Neural crest cell (in vitro differentiated cells): ENCODE measurements at regions not wholly inside any gene's neighbourhood (a gene's known extent, or its start where the extent isn't known, plus 50 kb on each side); places are given as distances from the start of the nearest gene placed in this dataset.

ENCODE experiments used
- DNase-seq: peaks from one replicate; pipeline ENCODE4 v3.0.0; 2021; ENCODE audit warnings: low read depth, mixed read lengths, low spot score
- H3K27ac Mint-ChIP-seq: one replicate; pipeline ENCODE4 v1.8.0; 2021; ENCODE audit warnings: mild to moderate bottlenecking, mixed read lengths; ENCODE audit not compliant: unreplicated experiment
- H3K27me3 Mint-ChIP-seq: 2 replicates; pipeline ENCODE4 v1.8.0; 2021; ENCODE audit warnings: low read depth, mild to moderate bottlenecking, mixed read lengths
- H3K36me3 Mint-ChIP-seq: 2 replicates; pipeline ENCODE4 v1.8.0; 2021; ENCODE audit warnings: low read depth, mild to moderate bottlenecking, mixed read lengths
- H3K4me1 Mint-ChIP-seq: 2 replicates; pipeline ENCODE4 v1.8.0; 2021; ENCODE audit warnings: mixed read lengths
- H3K4me3 Mint-ChIP-seq: one replicate; pipeline ENCODE4 v1.8.0; 2021; ENCODE audit warnings: mild to moderate bottlenecking, mixed read lengths
- H3K9me3 Mint-ChIP-seq: 2 replicates; pipeline ENCODE4 v1.8.0; 2021; ENCODE audit warnings: mixed read lengths
- CTCF ChIP-seq: fragments of 200-600 bp; sonication (generic); conservative IDR thresholded peaks from 2 replicates; pipeline ENCODE4 v1.5.0; 2021; ENCODE audit warnings: antibody characterized with exemption, mild to moderate bottlenecking

DNA sequence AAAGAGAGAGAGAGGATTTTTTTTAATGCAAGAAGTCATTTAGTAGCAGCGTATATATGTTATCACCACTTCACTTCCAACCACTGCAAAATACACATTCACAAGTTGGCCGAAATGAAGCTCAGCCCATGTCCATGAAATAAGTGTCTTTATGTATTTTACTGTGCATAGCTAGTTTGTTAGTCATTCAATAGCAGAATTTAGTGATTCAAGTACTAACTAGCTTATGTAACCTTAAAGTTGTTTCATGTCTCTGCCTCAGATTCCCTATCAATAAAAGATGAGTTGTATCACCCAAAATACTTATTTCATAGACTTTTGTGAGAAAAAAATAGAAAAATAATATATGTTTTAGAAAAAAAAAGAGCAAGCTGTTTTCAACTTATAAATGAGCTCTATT is 153.7 kb upstream of the PRDM1 start:
- Mint-ChIP-seq H3K9me3 (no peaks in the 10 kb centered on the region), H3K27ac (no peak overlapping the region), H3K27me3 (no peaks in the 10 kb centered on the region), H3K36me3 (no peaks in the 10 kb centered on the region), H3K4me3 (no peak overlapping the region), H3K4me1 (no peaks in the 10 kb centered on the region)
- no peak for DNase-seq
- TF ChIP-seq CTCF = no peak

- no peaks in the 10 kb centered on the region for H3K27me3 Mint-ChIP-seq
- H3K36me3 Mint-ChIP-seq = no peaks in the 10 kb centered on the region
- no peaks in the 10 kb centered on the region for H3K4me1 Mint-ChIP-seq
- no peaks in the 10 kb centered on the region for H3K9me3 Mint-ChIP-seq
- no peak overlapping the region for H3K27ac Mint-ChIP-seq
- no peak for TF ChIP-seq CTCF
- no peak overlapping the region for H3K4me3 Mint-ChIP-seq
- DNase-seq = no peak
These were observed 156.5 kb upstream of the PRDM1 start for GRCh38 chr6:105929626-105930025.

GRCh38 chr6:105926318-105926717 is 159.8 kb upstream of the PRDM1 start:
- Mint-ChIP-seq H3K4me1 (no peaks in the 10 kb centered on the region), H3K27me3 (no peaks in the 10 kb centered on the region), H3K4me3 (no peak overlapping the region), H3K36me3 (no peaks in the 10 kb centered on the region), H3K27ac (no peak overlapping the region), H3K9me3 (peaks cover 4% of the 10 kb centered on the region)
- no peak for DNase-seq
- TF ChIP-seq CTCF = no peak

GRCh38 chr6:105925706-105926105 is 160.4 kb upstream of the PRDM1 start:
- no peak for DNase-seq
- Mint-ChIP-seq H3K36me3 (no peaks in the 10 kb centered on the region), H3K9me3 (peaks cover 4% of the 10 kb centered on the region), H3K4me1 (no peaks in the 10 kb centered on the region), H3K27ac (no peak overlapping the region), H3K4me3 (no peak overlapping the region), H3K27me3 (no peaks in the 10 kb centered on the region)
- TF ChIP-seq CTCF = no peak

DNA sequence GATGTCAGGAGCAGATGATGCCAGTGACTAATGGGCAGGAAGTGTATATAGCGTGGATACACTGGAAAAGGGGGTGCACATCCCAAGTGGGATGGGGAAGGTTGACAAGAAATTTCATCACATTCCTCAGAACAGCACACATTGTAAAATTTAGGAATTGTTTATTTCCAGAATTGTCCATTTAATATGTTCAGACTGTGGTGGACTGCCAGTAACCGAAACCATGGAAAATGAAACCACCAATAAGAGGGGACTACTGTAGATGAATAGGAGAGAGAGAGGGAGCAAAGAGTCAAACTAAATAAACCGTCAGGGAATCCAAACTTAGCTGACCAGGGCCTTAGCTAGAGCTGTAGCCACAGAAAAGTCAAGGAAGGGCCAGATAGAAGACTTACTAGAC is 164.4 kb upstream of the PRDM1 start:
- Mint-ChIP-seq H3K36me3 (no peaks in the 10 kb centered on the region), H3K4me3 (no peak overlapping the region), H3K4me1 (no peaks in the 10 kb centered on the region), H3K27me3 (no peaks in the 10 kb centered on the region), H3K27ac (no peak overlapping the region), H3K9me3 (peaks cover 4% of the 10 kb centered on the region)
- no peak for TF ChIP-seq CTCF
- no peak for DNase-seq

- Mint-ChIP-seq H3K9me3 (peaks cover 6% of the 10 kb centered on the region), H3K27ac (no peak overlapping the region), H3K27me3 (no peaks in the 10 kb centered on the region), H3K36me3 (no peaks in the 10 kb centered on the region), H3K4me1 (no peaks in the 10 kb centered on the region), H3K4me3 (no peak overlapping the region)
- DNase-seq = no peak
- TF ChIP-seq CTCF = no peak
These were observed 166.1 kb upstream of the PRDM1 start for GRCh38 chr6:105920071-105920470.
